Calu3 (cell line): ENCODE measurements at regions not wholly inside any gene's neighbourhood (a gene's known extent, or its start where the extent isn't known, plus 50 kb on each side); places are given as distances from the start of the nearest gene placed in this dataset.

Source experiments
- BruUV-seq: library from RNA; stranded (reverse); fragments of 400-500 nt; replicated peaks from 2 replicates; lab custom pipeline; 2021; lab: Mats Ljungman, UMichigan
- CTCF ChIA-PET: fragments of 300-600 bp; sonication (Branson Sonifier 250); formaldehyde crosslinking; loops from one replicate; lab custom pipeline; 2022; ENCODE audit warnings: antibody characterized with exemption; lab: Charles Lee
- DNase-seq: peaks from one replicate; pipeline ENCODE4 v3.0.0; 2022
- H3K27ac Mint-ChIP-seq: one replicate; pipeline ENCODE4 v1.8.0; 2022; ENCODE audit warnings: mixed read lengths; ENCODE audit not compliant: unreplicated experiment
- H3K27me3 Mint-ChIP-seq: one replicate; pipeline ENCODE4 v1.8.0; 2022; ENCODE audit warnings: mixed read lengths; ENCODE audit not compliant: unreplicated experiment
- H3K36me3 Mint-ChIP-seq: one replicate; pipeline ENCODE4 v1.8.0; 2022; ENCODE audit warnings: mild to moderate bottlenecking, moderate library complexity, mixed read lengths; ENCODE audit not compliant: insufficient read depth, unreplicated experiment
- H3K4me1 Mint-ChIP-seq: one replicate; pipeline ENCODE4 v1.8.0; 2022; ENCODE audit warnings: mild to moderate bottlenecking, low read depth, mixed read lengths; ENCODE audit not compliant: unreplicated experiment
- H3K4me3 Mint-ChIP-seq: one replicate; pipeline ENCODE4 v1.8.0; 2022; ENCODE audit warnings: mild to moderate bottlenecking, low read depth, moderate library complexity, mixed read lengths; ENCODE audit not compliant: unreplicated experiment
- H3K9me3 Mint-ChIP-seq: one replicate; pipeline ENCODE4 v1.8.0; 2022; ENCODE audit warnings: low read depth, mixed read lengths; ENCODE audit not compliant: unreplicated experiment
- CTCF ChIP-seq: fragments of 200-600 bp; IDR thresholded peaks from one replicate; pipeline ENCODE4 v1.8.0; 2022; ENCODE audit warnings: antibody characterized with exemption; ENCODE audit not compliant: unreplicated experiment
- intact Hi-C: fragments of 100-400 bp; cut with micrococcal nuclease; formaldehyde crosslinking; loops from one replicate; pipeline ENCODE4 v1.10.0; 2022; ENCODE audit not compliant: unreplicated experiment

GRCh38 chr17:79182176-79183042, 107.8 kb downstream of the ENGASE start:
- peaks cover 98% of the 10 kb centered on the region for H3K27me3 Mint-ChIP-seq
- intact Hi-C loops, result no loop called here
- H3K4me1 Mint-ChIP-seq, result no peaks in the 10 kb centered on the region
- H3K9me3 Mint-ChIP-seq, result no peaks in the 10 kb centered on the region
- no peaks in the 10 kb centered on the region for H3K36me3 Mint-ChIP-seq
- no peak overlapping the region for H3K27ac Mint-ChIP-seq
- no peak for TF ChIP-seq CTCF
- H3K4me3 Mint-ChIP-seq, result no peak overlapping the region
- BruUV-seq, result no TSS peak
- DNase-seq, result no peak
- CTCF ChIA-PET, result no interaction called here

- Mint-ChIP-seq H3K36me3 (no peaks in the 10 kb centered on the region), H3K4me3 (no peak overlapping the region), H3K9me3 (no peaks in the 10 kb centered on the region), H3K4me1 (no peaks in the 10 kb centered on the region), H3K27ac (no peak overlapping the region), H3K27me3 (peaks cover 98% of the 10 kb centered on the region)
- CTCF ChIA-PET, result no interaction called here
- TF ChIP-seq CTCF, result no peak
- intact Hi-C loops, result no loop called here
- DNase-seq, result no peak
- BruUV-seq, result no TSS peak
These were observed 105.9 kb downstream of the ENGASE start for GRCh38 chr17:79180358-79181005.

- Mint-ChIP-seq H3K36me3 (no peaks in the 10 kb centered on the region), H3K27ac (no peak overlapping the region), H3K4me1 (no peaks in the 10 kb centered on the region), H3K4me3 (no peak overlapping the region), H3K9me3 (no peaks in the 10 kb centered on the region), H3K27me3 (peaks cover 98% of the 10 kb centered on the region)
- no TSS peak for BruUV-seq
- intact Hi-C loops, result no loop called here
- DNase-seq, result no peak
- CTCF ChIA-PET, result no interaction called here
- no peak for TF ChIP-seq CTCF
These were observed 104.7 kb downstream of the ENGASE start for GRCh38 chr17:79179334-79179733.

GRCh38 chr17:79177877-79178276, 103.3 kb downstream of the ENGASE start:
- no peak for TF ChIP-seq CTCF
- Mint-ChIP-seq H3K27ac (no peak overlapping the region), H3K36me3 (no peaks in the 10 kb centered on the region), H3K4me1 (no peaks in the 10 kb centered on the region), H3K9me3 (no peaks in the 10 kb centered on the region), H3K27me3 (peaks cover 90% of the 10 kb centered on the region), H3K4me3 (no peak overlapping the region)
- intact Hi-C loops, result no loop called here
- BruUV-seq, result no TSS peak
- CTCF ChIA-PET, result interaction anchor here (0.6 kb wide), 2 partner anchors 498 to 748 kb away, joined by 3 to 5 read pairs; no protein-coding TSS in a partner anchor
- DNase-seq, result no peak
